ENCODE measurements at regions not wholly inside any gene's neighbourhood (a gene's known extent, or its start where the extent isn't known, plus 50 kb on each side); places are given as distances from the start of the nearest gene placed in this dataset.

- no TSS peak for BruUV-seq (replicated peaks)
- H3K9me3 ChIP-seq (ENCODE audit: insufficient read depth, low read depth): no peaks in the 10 kb centered on the region
- no peaks in the 10 kb centered on the region for H3K79me2 ChIP-seq (ENCODE audit: low read depth)
- H3K9me2 ChIP-seq (ENCODE audit: insufficient read depth): no peaks in the 10 kb centered on the region; the same call in none of the 2 replicates
- DNase-seq: no peak
- intact Hi-C loops (cut with micrococcal nuclease; ENCODE audit: unreplicated experiment): no loop called here
- CTCF ChIA-PET: no interaction called here
- H3F3A ChIP-seq (ENCODE audit: insufficient read depth, low read depth): no peaks in the 10 kb centered on the region
- H3K27me3 ChIP-seq (ENCODE audit: insufficient read depth, low read depth): no peaks in the 10 kb centered on the region
- no peak for TF ChIP-seq EZH2 (IDR thresholded peaks at IDR 0.05; ENCODE audit: low read depth)
- TF ChIP-seq, protein P1, sequence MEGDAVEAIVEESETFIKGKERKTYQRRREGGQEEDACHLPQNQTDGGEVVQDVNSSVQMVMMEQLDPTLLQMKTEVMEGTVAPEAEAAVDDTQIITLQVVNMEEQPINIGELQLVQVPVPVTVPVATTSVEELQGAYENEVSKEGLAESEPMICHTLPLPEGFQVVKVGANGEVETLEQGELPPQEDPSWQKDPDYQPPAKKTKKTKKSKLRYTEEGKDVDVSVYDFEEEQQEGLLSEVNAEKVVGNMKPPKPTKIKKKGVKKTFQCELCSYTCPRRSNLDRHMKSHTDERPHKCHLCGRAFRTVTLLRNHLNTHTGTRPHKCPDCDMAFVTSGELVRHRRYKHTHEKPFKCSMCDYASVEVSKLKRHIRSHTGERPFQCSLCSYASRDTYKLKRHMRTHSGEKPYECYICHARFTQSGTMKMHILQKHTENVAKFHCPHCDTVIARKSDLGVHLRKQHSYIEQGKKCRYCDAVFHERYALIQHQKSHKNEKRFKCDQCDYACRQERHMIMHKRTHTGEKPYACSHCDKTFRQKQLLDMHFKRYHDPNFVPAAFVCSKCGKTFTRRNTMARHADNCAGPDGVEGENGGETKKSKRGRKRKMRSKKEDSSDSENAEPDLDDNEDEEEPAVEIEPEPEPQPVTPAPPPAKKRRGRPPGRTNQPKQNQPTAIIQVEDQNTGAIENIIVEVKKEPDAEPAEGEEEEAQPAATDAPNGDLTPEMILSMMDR (conservative IDR thresholded peaks at IDR 0.05): no peak
- H3K27ac ChIP-seq: no peak overlapping the region
- H4K20me1 ChIP-seq (ENCODE audit: insufficient read depth): no peaks in the 10 kb centered on the region
- POLR2A ChIA-PET (ENCODE audit: unreplicated experiment): no interaction called here
- no peaks in the 10 kb centered on the region for H3K4me1 ChIP-seq (replicated peaks; ENCODE audit: insufficient read depth)
- no peaks in the 10 kb centered on the region for H3K36me3 ChIP-seq (ENCODE audit: low read depth)
- H3K4me2 ChIP-seq: no peak overlapping the region
- H3K4me3 ChIP-seq: no peak overlapping the region
- H2AFZ ChIP-seq: no peak overlapping the region
These were observed 560.7 kb downstream of the LRRIQ3 start for GRCh38 chr1:73637264-73637663.

DNA sequence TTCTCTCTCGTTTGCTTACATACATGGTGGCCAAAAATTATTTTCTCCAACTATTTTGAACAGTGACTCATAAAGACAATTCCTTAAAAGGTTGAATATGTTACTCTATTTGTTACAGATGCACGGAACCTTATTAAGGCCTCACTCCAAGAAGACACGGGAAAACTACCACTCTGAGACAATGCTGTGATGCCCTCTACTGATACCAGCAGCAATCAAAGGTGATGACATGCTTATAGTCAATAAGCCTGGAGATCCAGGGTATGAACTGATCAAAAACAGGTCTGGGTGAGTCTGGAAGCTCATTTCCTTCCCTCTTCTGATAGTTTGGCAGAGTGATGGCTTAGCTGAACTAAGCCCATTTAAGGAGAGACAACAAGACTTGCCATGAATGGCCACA lies 563.0 kb downstream of the LRRIQ3 start:
- TF ChIP-seq EZH2 (IDR thresholded peaks at IDR 0.05; ENCODE audit: low read depth): no peak
- TF ChIP-seq, protein P1 (conservative IDR thresholded peaks at IDR 0.05): no peak
- H3K36me3 ChIP-seq (ENCODE audit: low read depth): no peaks in the 10 kb centered on the region
- no peaks in the 10 kb centered on the region for H3K4me1 ChIP-seq (replicated peaks; ENCODE audit: insufficient read depth)
- H3K79me2 ChIP-seq (ENCODE audit: low read depth): no peaks in the 10 kb centered on the region
- ChIA-PET POLR2A (ENCODE audit: unreplicated experiment) (no interaction called here), CTCF (no interaction called here)
- no peaks in the 10 kb centered on the region; the same call in none of the 2 replicates for H3K9me2 ChIP-seq (ENCODE audit: insufficient read depth)
- no peaks in the 10 kb centered on the region for H3K27me3 ChIP-seq (ENCODE audit: insufficient read depth, low read depth)
- H3K4me2 ChIP-seq: no peak overlapping the region
- DNase-seq: no peak
- H3K9me3 ChIP-seq (ENCODE audit: insufficient read depth, low read depth): no peaks in the 10 kb centered on the region
- H3F3A ChIP-seq (ENCODE audit: insufficient read depth, low read depth): no peaks in the 10 kb centered on the region
- no peaks in the 10 kb centered on the region for H4K20me1 ChIP-seq (ENCODE audit: insufficient read depth)
- H3K4me3 ChIP-seq: no peak overlapping the region
- intact Hi-C loops (cut with micrococcal nuclease; ENCODE audit: unreplicated experiment): no loop called here
- H2AFZ ChIP-seq: no peak overlapping the region
- no TSS peak for BruUV-seq (replicated peaks)
- H3K27ac ChIP-seq: no peak overlapping the region

DNA sequence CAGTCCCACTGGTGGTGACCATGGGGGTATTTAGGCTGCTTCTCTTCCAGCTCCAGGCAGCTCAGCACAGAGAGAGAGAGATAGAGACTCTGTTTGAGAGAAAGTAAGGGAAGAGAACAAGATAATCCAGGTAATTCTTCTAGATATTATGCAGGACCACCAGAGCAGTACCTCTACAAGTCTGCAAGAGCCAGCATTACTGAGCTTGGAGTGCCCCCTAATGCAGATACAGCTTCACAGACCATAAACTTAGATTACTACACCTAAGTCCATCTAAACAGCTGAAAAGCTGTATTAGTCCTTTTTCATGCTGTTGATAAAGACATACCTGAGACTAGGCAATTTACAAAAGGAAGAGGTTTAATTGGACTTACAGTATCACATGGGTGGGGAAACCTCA lies 570.3 kb downstream of the LRRIQ3 start:
- DNase-seq: no peak
- TF ChIP-seq, protein P1 (conservative IDR thresholded peaks at IDR 0.05): no peak
- no peak for TF ChIP-seq EZH2 (IDR thresholded peaks at IDR 0.05; ENCODE audit: low read depth)
- Histone ChIP-seq H3K79me2 (ENCODE audit: low read depth) (no peaks in the 10 kb centered on the region), H3K9me2 (ENCODE audit: insufficient read depth) (no peaks in the 10 kb centered on the region), H3K36me3 (ENCODE audit: low read depth) (no peaks in the 10 kb centered on the region), H3K4me2 (no peak overlapping the region), H4K20me1 (ENCODE audit: insufficient read depth) (no peaks in the 10 kb centered on the region), H3K4me1 (replicated peaks; ENCODE audit: insufficient read depth) (no peaks in the 10 kb centered on the region), H3K27me3 (ENCODE audit: insufficient read depth, low read depth) (no peaks in the 10 kb centered on the region), H2AFZ (no peak overlapping the region), H3F3A (ENCODE audit: insufficient read depth, low read depth) (no peaks in the 10 kb centered on the region), H3K27ac (no peak overlapping the region), H3K9me3 (ENCODE audit: insufficient read depth, low read depth) (no peaks in the 10 kb centered on the region), H3K4me3 (no peak overlapping the region)
- intact Hi-C loops (cut with micrococcal nuclease; ENCODE audit: unreplicated experiment): no loop called here
- POLR2A ChIA-PET (ENCODE audit: unreplicated experiment): no interaction called here
- BruUV-seq (replicated peaks): no TSS peak
- CTCF ChIA-PET: no interaction called here

All from PC-9 (cell line).